Stimulated activated CD4-positive, alpha-beta T cell treated with anti-CD3 and anti-CD28 coated beads, Interleukin-4, amount 100 ng/mL, for 1 hour (primary cell): ENCODE measurements at regions not wholly inside any gene's neighbourhood (a gene's known extent, or its start where the extent isn't known, plus 50 kb on each side); places are given as distances from the start of the nearest gene placed in this dataset.
"Not testable (repeated sequence)": the region's sequence is repeated elsewhere in the genome, so short reads cannot be mapped to it uniquely, and the experiment has no call there.

Source experiments
- DNase-seq: peaks from one replicate; pipeline ENCODE4 v3.0.0-alpha.2; 2020

DNA sequence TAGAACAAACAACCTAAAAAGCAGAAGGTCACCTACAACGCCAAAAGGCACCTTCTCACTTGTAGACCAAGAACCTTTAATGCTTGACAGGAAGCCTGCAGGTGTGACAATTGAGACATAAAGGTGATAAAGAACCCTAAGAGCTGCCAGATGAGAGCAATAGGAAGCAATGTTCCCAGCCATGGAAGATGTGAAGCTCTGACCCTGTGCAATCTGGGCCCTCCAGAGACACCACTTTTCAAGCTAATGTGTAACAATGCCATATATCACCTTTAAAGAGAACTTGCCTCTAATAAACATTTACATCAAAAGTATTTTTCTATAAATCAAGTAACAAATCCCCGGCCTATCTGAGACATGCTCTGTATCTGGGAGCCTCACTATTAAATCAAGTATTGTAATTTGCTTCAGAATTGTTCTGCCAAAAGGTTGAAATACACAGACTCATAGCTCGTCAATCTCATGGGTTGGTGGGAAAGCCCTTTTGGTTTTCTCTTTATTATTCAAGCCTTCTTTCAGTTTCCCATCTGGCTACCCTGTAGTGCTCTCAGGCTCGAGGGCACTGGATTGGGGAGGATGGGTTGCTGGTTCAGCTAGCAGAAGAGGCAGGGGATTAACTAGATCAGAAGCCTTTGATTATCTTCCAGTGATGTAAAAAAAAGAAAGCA lies 368.9 kb downstream of the BUD13 start:
- no peak for DNase-seq

- no peak for DNase-seq
These were observed 372.7 kb downstream of the BUD13 start for GRCh38 chr11:116400081-116400480.

DNA sequence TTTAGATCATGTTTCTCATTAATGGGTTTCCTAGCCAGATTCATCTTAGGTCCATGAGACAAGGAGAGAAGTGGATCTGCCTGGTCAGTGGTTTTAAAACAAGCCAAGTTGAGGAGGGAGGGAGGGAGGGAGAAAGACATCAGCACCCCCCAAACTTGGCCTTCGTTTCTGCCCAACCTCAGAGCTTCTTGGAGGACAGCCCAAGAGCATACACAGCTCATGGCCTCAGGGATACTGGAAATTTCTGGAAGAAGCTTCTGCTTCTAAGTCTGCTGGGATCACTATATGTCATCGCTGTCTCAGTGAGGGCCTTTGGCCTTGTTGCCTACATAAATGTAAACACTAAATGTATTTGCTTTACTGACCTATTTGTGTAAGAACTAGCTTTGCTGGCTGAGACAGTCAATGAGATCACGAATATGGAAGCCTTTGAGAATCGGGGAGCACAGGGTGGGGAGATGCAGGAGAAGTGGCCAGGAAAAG lies 375.1 kb downstream of the BUD13 start:
- no peak for DNase-seq

GRCh38 chr11:116396331-116396730 lies 376.5 kb downstream of the BUD13 start:
- no peak for DNase-seq

DNA sequence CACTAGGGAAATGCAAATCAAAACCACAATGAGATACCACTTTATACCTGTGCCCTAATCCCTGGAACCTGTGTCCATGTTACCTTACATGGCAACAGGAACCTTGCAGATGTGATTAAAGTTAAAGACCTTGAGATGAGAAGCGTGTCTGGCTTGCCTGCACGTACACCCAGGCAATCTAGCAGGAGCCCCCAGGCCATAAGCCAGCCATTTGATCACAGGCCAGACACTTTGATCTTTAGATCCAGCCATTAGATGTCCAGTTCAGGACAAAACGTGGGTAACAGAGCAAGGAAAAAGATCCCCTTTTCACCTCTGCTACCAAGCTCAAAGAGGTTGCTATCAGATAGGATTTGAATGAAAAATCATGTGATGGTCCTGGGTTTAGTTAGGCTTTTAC lies 378.8 kb downstream of the BUD13 start:
- DNase-seq = no peak

GRCh38 chr11:116390963-116391362 lies 381.8 kb downstream of the BUD13 start:
- DNase-seq = no peak

GRCh38 chr11:116388146-116388545 lies 384.6 kb downstream of the BUD13 start:
- DNase-seq = no peak

DNA sequence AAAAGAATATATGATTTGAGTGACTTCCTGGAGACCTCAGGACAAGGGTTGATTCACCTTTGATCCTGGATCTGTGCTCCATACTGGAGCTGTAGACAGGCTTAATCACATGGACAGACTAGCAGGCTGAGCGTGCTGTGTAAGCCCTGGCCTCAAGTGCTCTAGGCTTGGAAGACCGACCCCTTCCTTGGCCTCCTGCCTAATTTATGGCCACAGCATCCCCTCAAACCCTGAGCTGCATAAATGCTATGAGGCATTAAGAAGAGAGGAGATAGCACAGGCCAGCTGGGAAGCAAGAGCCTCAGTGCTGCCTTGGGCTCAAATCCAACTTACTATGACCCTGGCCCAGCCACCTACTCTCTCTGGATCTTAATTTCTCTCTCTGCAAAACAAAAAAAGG lies 385.1 kb downstream of the BUD13 start:
- no peak for DNase-seq

DNA sequence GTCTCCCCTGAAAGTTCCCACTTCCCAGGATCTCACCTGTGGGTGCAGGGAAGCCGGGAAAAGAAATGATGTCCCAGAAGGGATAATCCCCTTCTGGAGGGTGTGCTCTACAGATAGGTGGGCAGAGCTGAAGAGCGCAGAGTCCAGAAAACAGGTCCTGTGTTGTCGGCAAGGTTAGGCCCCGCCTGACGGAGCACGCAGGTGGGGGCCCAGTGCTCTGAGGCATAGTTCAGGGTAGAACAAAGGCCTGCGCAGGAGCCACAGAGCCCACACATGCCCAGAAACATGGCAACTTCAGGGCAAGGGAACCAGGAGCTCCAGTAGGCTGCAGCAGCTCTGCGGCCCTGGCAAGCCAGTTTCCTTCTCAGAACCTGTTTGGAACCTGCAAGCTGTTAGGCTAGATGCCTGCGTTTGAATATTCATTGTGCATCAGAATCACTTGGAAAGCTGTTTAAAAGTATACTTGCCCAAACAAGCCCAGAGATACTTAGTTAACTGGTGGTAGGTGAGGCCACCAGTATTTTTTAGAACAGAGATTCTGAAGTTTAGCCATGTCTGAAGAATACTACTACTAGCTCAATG lies 386.6 kb downstream of the BUD13 start:
- no peak for DNase-seq

- no peak for DNase-seq
These were observed 387.9 kb downstream of the BUD13 start for GRCh38 chr11:116384876-116385275.

DNA sequence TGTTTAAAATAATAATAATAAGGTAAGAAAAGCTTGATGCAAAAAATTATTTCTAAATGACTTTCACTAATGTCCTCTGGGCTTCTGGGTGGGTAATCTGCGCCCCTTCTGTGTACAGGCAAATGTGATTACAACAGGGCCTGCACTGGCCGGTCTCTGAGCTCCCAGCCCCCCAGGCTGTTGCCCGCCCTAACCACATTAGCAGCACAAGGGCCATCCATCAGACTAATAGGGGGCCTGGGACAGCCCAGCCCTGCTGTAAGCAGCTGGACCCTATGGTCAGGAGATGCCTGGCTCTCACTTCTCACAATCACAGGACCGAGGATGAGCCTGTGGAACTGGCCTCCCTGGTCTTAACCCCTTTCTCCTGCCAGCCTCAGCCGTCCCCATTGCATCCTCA lies 388.4 kb downstream of the BUD13 start:
- DNase-seq = no peak

GRCh38 chr11:116379185-116379828 lies 393.5 kb downstream of the BUD13 start:
- DNase-seq = no peak

DNA sequence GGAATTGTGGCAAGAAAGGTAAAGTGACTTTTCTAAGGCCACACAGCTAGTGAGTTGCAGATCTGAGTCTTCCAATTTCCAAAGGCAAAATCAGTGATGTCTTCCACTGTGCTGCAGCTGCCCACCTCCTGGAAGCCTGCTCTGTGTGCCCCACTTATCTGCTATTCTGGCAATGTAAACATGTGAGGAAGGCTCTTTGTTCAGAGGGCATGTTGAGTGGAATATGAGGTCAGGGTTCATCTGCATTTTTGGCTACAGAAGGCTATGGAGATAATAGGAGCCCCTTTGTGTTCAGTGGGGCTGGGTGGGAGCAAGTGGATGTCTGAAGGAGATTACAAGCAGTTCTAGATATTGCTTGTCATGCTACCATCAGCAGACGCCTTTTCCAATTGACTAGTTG lies 396.2 kb downstream of the BUD13 start:
- no peak for DNase-seq

GRCh38 chr11:116376054-116376453 lies 396.7 kb downstream of the BUD13 start:
- no peak for DNase-seq

DNA sequence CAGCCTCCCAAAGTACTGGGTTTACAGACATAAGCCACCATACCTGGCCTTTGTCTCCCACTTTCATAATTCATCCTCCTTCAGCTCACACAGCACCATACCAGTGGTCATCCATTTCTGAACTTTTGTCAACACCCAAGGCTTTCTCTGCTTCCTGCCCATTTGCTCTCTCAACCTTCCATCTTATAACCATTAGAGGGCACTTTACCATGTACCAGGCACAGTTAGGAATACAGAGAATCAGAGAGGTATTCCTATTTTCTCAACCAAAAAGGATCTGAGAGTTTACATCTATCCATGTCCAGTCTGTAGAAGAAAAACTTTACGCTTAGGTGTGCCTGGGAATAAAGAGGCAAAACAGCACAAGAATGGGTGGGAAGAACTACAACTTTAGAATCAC lies 397.6 kb downstream of the BUD13 start:
- no peak for DNase-seq

GRCh38 chr11:116374085-116374484 lies 398.7 kb downstream of the BUD13 start:
- DNase-seq = no peak

DNA sequence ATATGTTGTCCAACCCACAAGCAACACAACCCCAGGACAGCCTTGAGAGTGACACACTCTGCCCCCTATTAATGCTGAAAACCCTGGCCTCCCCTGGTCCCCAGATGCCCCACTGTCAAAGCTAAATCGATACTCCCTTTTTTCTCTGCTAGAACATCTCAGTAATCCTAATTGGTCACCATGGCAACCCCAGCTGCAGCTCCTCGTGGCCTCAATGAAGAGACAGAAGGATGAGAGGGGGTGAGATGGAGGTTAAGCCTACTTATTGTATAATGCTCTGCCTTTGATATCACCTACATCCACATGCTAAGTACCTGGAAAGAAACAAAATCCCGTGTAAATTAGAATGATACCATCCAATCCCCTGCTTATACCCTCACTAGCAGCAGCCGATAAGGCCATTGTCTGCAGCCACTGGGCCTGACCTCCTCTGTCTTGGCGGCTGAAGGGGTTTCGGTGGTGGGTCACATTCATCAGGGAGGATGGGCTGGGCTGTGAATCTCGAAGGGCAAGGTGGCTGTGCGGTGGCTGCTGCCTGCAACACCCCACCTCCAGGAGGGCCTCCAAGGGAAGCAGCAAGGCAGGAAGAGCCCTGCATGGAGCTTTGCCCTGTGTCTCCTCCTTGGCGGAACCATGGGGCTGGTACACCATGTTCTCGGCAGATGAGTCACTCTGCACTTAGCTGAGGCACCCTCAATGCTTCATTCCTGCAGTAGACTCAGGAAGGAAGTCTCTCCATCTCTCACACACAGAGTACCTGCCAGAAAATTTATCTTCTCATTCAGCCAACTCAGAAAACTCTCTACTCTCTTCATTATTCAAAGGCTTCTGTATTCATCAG lies 399.5 kb downstream of the BUD13 start:
- DNase-seq = no peak

DNA sequence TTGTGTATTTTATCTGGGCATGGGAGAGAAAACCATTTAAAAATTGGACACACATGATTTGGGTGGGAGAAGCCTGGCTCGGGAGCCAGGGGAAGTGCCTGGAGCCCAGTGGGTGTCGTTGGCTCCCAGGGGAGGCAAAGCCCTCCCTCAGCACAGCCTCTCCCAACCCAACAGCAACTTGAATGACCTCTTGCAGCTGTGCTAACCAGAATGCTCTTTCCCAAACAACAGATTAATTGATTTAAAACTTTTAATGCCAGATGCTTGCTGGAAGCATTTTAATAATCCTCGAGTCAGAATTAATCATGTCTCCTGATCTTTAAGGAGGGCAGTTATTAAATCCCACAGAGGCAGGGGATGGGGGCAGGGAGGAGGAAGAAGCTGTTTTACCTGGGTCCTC lies 401.6 kb downstream of the BUD13 start:
- DNase-seq = no peak

DNA sequence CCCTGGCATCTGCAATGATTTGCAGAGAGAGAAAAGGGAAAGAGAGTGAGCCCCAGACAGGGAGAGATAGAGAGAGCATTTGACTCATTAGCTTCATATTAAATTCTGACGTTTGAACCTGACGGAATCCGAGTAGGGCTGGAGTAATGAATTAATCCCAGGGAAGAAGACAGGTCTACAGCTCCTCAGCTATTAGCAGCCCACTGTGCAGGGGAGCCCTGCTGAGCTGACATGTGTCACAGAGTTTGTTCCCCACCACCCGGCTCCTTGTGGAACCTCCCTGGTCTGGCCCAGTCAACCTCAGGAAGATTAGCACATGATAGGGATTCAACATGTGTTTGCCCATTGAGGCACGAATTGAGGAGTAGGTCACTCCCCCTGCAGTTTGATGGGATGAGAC lies 404.0 kb downstream of the BUD13 start:
- DNase-seq = no peak

DNA sequence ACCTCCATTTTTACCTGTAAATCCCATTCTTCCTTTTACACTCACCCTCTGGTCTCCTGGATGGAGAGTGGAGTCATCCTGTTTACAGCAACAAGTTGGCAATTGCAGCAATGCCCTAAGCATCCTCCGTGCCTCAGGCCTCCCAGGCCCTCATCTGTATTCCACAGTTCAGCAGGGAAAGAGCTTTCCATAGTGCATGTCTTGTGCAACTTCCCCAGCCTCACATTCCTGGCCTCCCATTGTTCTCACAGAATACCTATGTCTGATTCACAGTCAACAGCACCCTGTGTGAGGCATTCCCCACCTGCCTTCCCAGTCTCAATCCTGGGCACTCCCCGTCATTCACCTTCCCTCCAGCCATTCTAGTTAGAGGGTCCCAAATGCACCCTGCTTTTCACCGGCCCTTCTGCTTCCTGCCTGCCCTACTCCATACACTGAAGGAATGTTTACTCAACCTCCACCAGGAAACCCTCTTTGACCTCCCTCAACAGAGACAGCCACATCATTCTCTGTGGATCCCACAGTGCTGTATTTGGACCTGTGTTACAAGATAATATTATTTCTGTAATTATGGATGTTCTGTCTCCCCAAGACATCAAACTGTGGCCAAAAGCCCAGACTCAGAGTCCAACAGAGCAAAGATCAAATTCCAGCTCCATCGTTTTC lies 405.7 kb downstream of the BUD13 start:
- no peak for DNase-seq

DNA sequence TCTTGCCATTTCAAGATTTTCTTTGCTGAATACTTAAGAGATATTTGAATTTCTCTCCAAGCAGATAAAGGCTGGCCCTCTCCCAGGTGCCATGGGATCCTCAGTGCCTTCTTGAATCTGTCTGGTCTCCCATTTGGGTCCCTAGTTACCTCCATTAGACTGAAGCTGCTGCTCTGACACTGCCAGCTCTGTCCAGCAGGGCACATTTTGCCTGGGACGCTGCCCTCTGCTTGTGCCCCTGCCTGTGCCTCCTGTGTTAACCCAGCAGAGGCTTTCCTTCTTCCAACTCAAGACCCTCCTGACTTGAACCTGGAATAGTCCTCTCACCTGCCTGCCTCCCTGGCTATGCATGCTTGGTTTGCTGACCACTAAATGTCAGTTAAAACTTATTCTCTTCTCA lies 406.3 kb downstream of the BUD13 start:
- DNase-seq = no peak

- DNase-seq = not testable (repeated sequence)
These were observed 407.9 kb downstream of the BUD13 start for GRCh38 chr11:116364925-116365324.

DNA sequence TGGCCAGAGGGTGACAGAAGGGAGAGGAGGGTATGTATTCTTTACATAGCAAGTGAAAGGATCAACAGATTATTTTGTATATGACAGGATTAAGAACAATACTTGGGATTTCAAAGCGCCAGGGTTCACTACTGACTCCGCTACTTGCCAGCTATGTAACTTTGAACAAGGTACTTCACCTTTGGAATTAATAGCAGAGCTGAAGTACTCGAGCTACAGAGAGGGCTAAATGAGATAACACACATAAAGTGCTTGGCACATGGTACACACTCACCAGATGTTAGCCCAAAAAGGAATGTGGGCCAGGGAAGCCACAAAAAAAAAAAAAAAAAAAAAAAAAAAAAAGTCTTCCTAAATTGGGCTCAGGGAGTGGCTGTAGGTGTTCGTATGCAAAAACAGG lies 408.4 kb downstream of the BUD13 start:
- no peak for DNase-seq
